ENCODE measurements at regions not wholly inside any gene's neighbourhood (a gene's known extent, or its start where the extent isn't known, plus 50 kb on each side); places are given as distances from the start of the nearest gene placed in this dataset.

- no peak overlapping the region for H3K4me3 ChIP-seq
- intact Hi-C loops (cut with micrococcal nuclease), result no loop called here
- H3K27me3 ChIP-seq (ENCODE audit: low read depth), result no peaks in the 10 kb centered on the region
- peaks cover 54% of the 10 kb centered on the region for H3K9me3 ChIP-seq (replicated peaks)
- no peak for DNase-seq
- TF ChIP-seq CTCF (IDR thresholded peaks at IDR 0.05; ENCODE audit: borderline replicate concordance), result no peak
- H3K27ac ChIP-seq (replicated peaks), result no peak overlapping the region
- H3K36me3 ChIP-seq, result no peaks in the 10 kb centered on the region
- H3K4me1 ChIP-seq, result no peaks in the 10 kb centered on the region
Measured at GRCh38 chr2:125070726-125071505, 1045.8 kb downstream of the CNTNAP5 start.

DNA sequence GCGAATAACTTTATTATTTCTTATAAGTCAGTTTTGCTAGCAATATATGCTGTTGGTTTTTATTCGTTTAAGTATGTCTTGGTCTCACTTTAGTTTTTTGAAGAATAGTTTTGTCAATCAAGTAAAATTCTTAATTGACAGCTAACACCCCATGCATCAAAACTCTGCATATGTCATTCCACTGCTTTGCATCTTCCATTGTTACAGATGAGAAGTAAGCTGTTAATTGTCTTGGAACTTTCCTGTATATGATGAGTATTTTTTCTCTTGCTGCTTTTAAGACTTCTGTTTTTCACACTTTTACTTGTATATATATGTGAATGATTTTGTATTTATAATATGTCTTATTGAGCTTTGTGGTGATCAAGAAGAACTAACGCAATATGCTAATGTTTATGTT lies 1048.4 kb downstream of the CNTNAP5 start:
- no peaks in the 10 kb centered on the region for H3K27me3 ChIP-seq (ENCODE audit: low read depth)
- no peak overlapping the region for H3K4me3 ChIP-seq
- no peaks in the 10 kb centered on the region for H3K4me1 ChIP-seq
- intact Hi-C loops (cut with micrococcal nuclease), result no loop called here
- DNase-seq, result no peak
- H3K27ac ChIP-seq (replicated peaks), result no peak overlapping the region
- no peak for TF ChIP-seq CTCF (IDR thresholded peaks at IDR 0.05; ENCODE audit: borderline replicate concordance)
- peaks cover 52% of the 10 kb centered on the region for H3K9me3 ChIP-seq (replicated peaks)
- H3K36me3 ChIP-seq, result no peaks in the 10 kb centered on the region

DNA sequence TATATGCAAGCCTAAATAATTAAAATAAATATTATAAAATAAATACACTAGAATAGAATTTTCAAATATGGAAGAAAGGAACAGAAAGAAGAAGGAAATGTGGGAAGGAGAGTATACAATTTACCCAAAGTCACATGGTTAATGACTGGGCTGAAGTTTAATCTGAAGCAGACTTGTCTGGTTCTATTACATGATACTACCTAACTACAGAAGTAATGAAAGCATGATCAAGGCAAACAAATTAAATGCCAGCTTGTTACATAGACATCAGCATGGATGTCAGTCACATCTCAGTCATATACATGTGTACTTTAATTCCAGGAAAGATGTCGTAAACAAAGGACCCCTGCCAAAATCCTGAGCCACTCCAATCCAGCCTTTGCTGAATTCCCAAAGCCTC lies 1060.8 kb downstream of the CNTNAP5 start:
- no peak overlapping the region for H3K4me3 ChIP-seq
- H3K27ac ChIP-seq (replicated peaks), result no peak overlapping the region
- no peaks in the 10 kb centered on the region for H3K9me3 ChIP-seq (replicated peaks)
- H3K36me3 ChIP-seq, result no peaks in the 10 kb centered on the region
- no peak for TF ChIP-seq CTCF (IDR thresholded peaks at IDR 0.05; ENCODE audit: borderline replicate concordance)
- no peaks in the 10 kb centered on the region for H3K4me1 ChIP-seq
- intact Hi-C loops (cut with micrococcal nuclease), result no loop called here
- no peaks in the 10 kb centered on the region for H3K27me3 ChIP-seq (ENCODE audit: low read depth)
- no peak for DNase-seq

GRCh38 chr2:125086313-125087184 lies 1061.5 kb downstream of the CNTNAP5 start:
- no peak overlapping the region for H3K4me3 ChIP-seq
- H3K36me3 ChIP-seq, result no peaks in the 10 kb centered on the region
- intact Hi-C loops (cut with micrococcal nuclease), result no loop called here
- no peak overlapping the region for H3K27ac ChIP-seq (replicated peaks)
- DNase-seq, result no peak
- H3K27me3 ChIP-seq (ENCODE audit: low read depth), result no peaks in the 10 kb centered on the region
- no peaks in the 10 kb centered on the region for H3K4me1 ChIP-seq
- H3K9me3 ChIP-seq (replicated peaks), result no peaks in the 10 kb centered on the region
- TF ChIP-seq CTCF (IDR thresholded peaks at IDR 0.05; ENCODE audit: borderline replicate concordance), result no peak

GRCh38 chr2:125092276-125093009 lies 1067.4 kb downstream of the CNTNAP5 start:
- H3K36me3 ChIP-seq, result no peaks in the 10 kb centered on the region
- no peak for DNase-seq
- no peaks in the 10 kb centered on the region for H3K27me3 ChIP-seq (ENCODE audit: low read depth)
- H3K4me1 ChIP-seq, result no peaks in the 10 kb centered on the region
- H3K4me3 ChIP-seq, result no peak overlapping the region
- intact Hi-C loops (cut with micrococcal nuclease), result no loop called here
- H3K27ac ChIP-seq (replicated peaks), result no peak overlapping the region
- H3K9me3 ChIP-seq (replicated peaks), result no peaks in the 10 kb centered on the region
- TF ChIP-seq CTCF (IDR thresholded peaks at IDR 0.05; ENCODE audit: borderline replicate concordance), result no peak

All from left ventricle myocardium inferior (tissue), 1 donor.